B cell (primary cell): ENCODE measurements at regions not wholly inside any gene's neighbourhood (a gene's known extent, or its start where the extent isn't known, plus 50 kb on each side); places are given as distances from the start of the nearest gene placed in this dataset.

ENCODE experiments used
- CTCF ChIP-seq: fragments of 200-600 bp; IDR thresholded peaks from one replicate; pipeline ENCODE4 v1.8.0; 2022; ENCODE audit warnings: antibody characterized with exemption, mild to moderate bottlenecking
- EZH2 ChIP-seq: IDR thresholded peaks from 2 replicates; pipeline ENCODE4 v1.6.1; 2012; ENCODE audit warnings: borderline replicate concordance, low read depth, mild to moderate bottlenecking, moderate library complexity, low read length; ENCODE audit not compliant: insufficient read depth, poor library complexity, severe bottlenecking

GRCh38 chr7:8906396-8907075 is 473.1 kb downstream of the NXPH1 start:
- TF ChIP-seq CTCF (no peak), EZH2 (no peak)
